Neural progenitor cell (in vitro differentiated cells): ENCODE measurements at regions not wholly inside any gene's neighbourhood (a gene's known extent, or its start where the extent isn't known, plus 50 kb on each side); places are given as distances from the start of the nearest gene placed in this dataset.

Experiments
- DNase-seq: peaks from one replicate; pipeline ENCODE4 v3.0.0-alpha.2; 2016; ENCODE audit warnings: low spot score
- H2AFZ ChIP-seq: fragments of 200-600 bp; sonication (generic); replicated peaks from 2 replicates; pipeline ENCODE4 v1.6.1; 2016; ENCODE audit warnings: antibody characterized with exemption
- H3F3A ChIP-seq: fragments of 200-600 bp; sonication (generic); 2 replicates; pipeline ENCODE4 v1.6.1; 2016; ENCODE audit warnings: antibody characterized with exemption, low read depth
- H3K27ac ChIP-seq: fragments of 200-600 bp; sonication (generic); 2 replicates; pipeline ENCODE4 v1.5.1; 2016; ENCODE audit warnings: mild to moderate bottlenecking
- H3K27me3 ChIP-seq: fragments of 200-600 bp; sonication (generic); 2 replicates; pipeline ENCODE4 v1.6.1; 2016; ENCODE audit warnings: mild to moderate bottlenecking, moderate library complexity
- H3K36me3 ChIP-seq: fragments of 200-600 bp; sonication (generic); 2 replicates; pipeline ENCODE4 v1.5.1; 2016
- H3K4me1 ChIP-seq: fragments of 200-600 bp; sonication (generic); 2 replicates; pipeline ENCODE4 v1.6.1; 2016; ENCODE audit warnings: mixed run types
- H3K4me2 ChIP-seq: fragments of 200-600 bp; sonication (generic); 2 replicates; pipeline ENCODE4 v1.6.1; 2016
- H3K4me3 ChIP-seq: fragments of 200-600 bp; sonication (generic); 2 replicates; pipeline ENCODE4 v1.5.1; 2016
- H3K79me2 ChIP-seq: fragments of 200-600 bp; sonication (generic); 2 replicates; pipeline ENCODE4 v1.6.1; 2016; ENCODE audit warnings: low read depth
- H3K9ac ChIP-seq: fragments of 200-600 bp; sonication (generic); 2 replicates; pipeline ENCODE4 v1.6.1; 2016
- H3K9me3 ChIP-seq: fragments of 200-600 bp; sonication (generic); 2 replicates; pipeline ENCODE4 v1.5.1; 2016; ENCODE audit warnings: low read depth
- H4K20me1 ChIP-seq: fragments of 200-600 bp; sonication (generic); 2 replicates; pipeline ENCODE4 v1.6.1; 2016; ENCODE audit warnings: low read depth
- H3K27ac Mint-ChIP-seq: 3 replicates; pipeline ENCODE4 v1.8.0; 2021; ENCODE audit warnings: mixed read lengths
- H3K27me3 Mint-ChIP-seq: 2 replicates; pipeline ENCODE4 v1.8.0; 2022; ENCODE audit warnings: low read depth, mild to moderate bottlenecking, inconsistent platforms, moderate library complexity, mixed read lengths; ENCODE audit not compliant: insufficient read depth
- H3K36me3 Mint-ChIP-seq: 3 replicates; pipeline ENCODE4 v1.8.0; 2021; ENCODE audit warnings: mixed read lengths
- H3K4me1 Mint-ChIP-seq: 3 replicates; pipeline ENCODE4 v1.8.0; 2021; ENCODE audit warnings: mixed read lengths
- H3K4me3 Mint-ChIP-seq: 3 replicates; pipeline ENCODE4 v1.8.0; 2021; ENCODE audit warnings: mild to moderate bottlenecking, moderate library complexity, mixed read lengths
- H3K9me3 Mint-ChIP-seq: 3 replicates; pipeline ENCODE4 v1.8.0; 2020; ENCODE audit warnings: mixed read lengths
- EZH2 ChIP-seq: fragments of 200-600 bp; sonication (generic); IDR thresholded peaks from 2 replicates; pipeline ENCODE4 v1.6.1; 2017; ENCODE audit warnings: antibody characterized with exemption, mild to moderate bottlenecking, moderate library complexity
- EZH2phosphoT487 ChIP-seq: fragments of 200-600 bp; sonication (generic); IDR thresholded peaks from 2 replicates; pipeline ENCODE4 v1.6.1; 2017; ENCODE audit warnings: antibody characterized with exemption
- TF ChIP-seq, protein P1 (sequence below): fragments of 200-600 bp; sonication (generic); IDR thresholded peaks from 2 replicates; pipeline ENCODE4 v1.5.1; 2017; ENCODE audit warnings: antibody characterized with exemption, mild to moderate bottlenecking

DNA sequence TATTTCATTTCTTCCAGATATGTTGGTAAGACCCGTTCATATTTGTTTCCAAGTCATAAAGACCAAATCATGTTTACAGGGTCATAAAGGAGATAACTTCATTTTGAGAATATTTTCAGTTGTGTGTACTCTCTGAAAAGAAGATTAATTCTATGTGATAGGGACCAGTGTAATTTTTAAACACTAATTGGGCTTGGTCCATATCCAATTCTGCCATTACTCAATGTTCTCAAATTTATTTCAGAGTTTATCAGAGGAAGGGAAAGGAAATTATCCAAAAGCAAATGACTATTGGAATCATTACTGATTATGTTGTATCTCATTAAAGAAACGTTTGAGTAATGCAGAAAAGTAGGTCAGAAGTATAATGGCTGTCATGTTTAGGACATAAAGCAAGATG lies 126.8 kb upstream of the DCN start:
- H3K4me2 ChIP-seq, result no peak overlapping the region
- no peaks in the 10 kb centered on the region for H3K36me3 Mint-ChIP-seq
- peaks cover under 1% of the 10 kb centered on the region for H3K9me3 Mint-ChIP-seq
- H3K27ac ChIP-seq, result no peak overlapping the region
- no peaks in the 10 kb centered on the region for H3K36me3 ChIP-seq
- no peak overlapping the region for H2AFZ ChIP-seq
- peaks cover 3% of the 10 kb centered on the region for H3K27me3 Mint-ChIP-seq
- no peak overlapping the region for H3K4me3 ChIP-seq
- peaks cover 16% of the 10 kb centered on the region for H3K4me1 ChIP-seq
- no peaks in the 10 kb centered on the region for H3K9me3 ChIP-seq
- no peaks in the 10 kb centered on the region for H4K20me1 ChIP-seq
- no peaks in the 10 kb centered on the region for H3K79me2 ChIP-seq
- H3K27me3 ChIP-seq, result no peaks in the 10 kb centered on the region
- DNase-seq, result no peak
- H3F3A ChIP-seq, result no peaks in the 10 kb centered on the region
- no peak overlapping the region for H3K27ac Mint-ChIP-seq
- no peak overlapping the region for H3K4me3 Mint-ChIP-seq
- no peak overlapping the region for H3K9ac ChIP-seq
- no peaks in the 10 kb centered on the region for H3K4me1 Mint-ChIP-seq
- TF ChIP-seq EZH2, result no peak
- TF ChIP-seq, protein P1, sequence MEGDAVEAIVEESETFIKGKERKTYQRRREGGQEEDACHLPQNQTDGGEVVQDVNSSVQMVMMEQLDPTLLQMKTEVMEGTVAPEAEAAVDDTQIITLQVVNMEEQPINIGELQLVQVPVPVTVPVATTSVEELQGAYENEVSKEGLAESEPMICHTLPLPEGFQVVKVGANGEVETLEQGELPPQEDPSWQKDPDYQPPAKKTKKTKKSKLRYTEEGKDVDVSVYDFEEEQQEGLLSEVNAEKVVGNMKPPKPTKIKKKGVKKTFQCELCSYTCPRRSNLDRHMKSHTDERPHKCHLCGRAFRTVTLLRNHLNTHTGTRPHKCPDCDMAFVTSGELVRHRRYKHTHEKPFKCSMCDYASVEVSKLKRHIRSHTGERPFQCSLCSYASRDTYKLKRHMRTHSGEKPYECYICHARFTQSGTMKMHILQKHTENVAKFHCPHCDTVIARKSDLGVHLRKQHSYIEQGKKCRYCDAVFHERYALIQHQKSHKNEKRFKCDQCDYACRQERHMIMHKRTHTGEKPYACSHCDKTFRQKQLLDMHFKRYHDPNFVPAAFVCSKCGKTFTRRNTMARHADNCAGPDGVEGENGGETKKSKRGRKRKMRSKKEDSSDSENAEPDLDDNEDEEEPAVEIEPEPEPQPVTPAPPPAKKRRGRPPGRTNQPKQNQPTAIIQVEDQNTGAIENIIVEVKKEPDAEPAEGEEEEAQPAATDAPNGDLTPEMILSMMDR, result no peak
- TF ChIP-seq EZH2phosphoT487, result no peak

DNA sequence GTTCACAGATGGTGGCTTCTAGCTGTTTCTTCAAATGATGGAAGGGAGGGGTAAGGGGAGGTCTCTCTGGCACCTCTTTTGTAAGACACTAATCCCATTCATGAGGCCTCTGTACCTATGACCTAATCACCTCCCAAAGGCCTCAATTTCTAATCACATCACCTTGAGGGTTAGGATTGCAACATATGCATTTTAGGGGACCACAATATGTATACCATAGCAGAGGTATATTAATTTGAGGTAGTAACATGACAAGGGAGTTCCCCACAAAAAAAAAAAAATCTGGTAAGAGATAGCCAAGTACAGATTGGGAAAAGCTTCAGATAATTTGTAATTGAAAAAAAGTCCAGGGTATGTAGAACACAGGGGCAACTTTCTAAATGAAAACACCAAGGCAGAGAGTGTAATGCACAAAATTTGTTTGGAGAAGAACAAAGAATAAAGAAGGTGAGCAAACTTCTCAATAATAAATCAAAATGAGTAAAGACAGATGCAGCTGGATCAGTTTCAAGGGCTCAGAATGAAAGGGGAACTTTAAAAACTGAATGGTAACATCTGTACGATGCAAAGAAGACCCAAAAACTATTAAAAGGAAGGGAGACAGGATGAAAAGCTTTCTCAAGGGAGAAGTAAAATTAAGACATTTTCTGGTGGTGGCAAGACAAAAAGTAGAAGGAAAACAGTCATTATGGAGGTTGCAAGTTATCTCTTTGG lies 125.5 kb upstream of the DCN start:
- Histone ChIP-seq H3F3A (no peaks in the 10 kb centered on the region), H3K27me3 (no peaks in the 10 kb centered on the region), H4K20me1 (no peaks in the 10 kb centered on the region), H3K4me3 (no peak overlapping the region), H3K36me3 (no peaks in the 10 kb centered on the region), H3K27ac (no peak overlapping the region), H3K4me2 (no peak overlapping the region), H3K9me3 (no peaks in the 10 kb centered on the region), H3K4me1 (peaks cover 23% of the 10 kb centered on the region), H3K9ac (no peak overlapping the region), H3K79me2 (no peaks in the 10 kb centered on the region), H2AFZ (no peak overlapping the region)
- Mint-ChIP-seq H3K27me3 (peaks cover 3% of the 10 kb centered on the region), H3K4me1 (peaks cover 5% of the 10 kb centered on the region), H3K27ac (no peak overlapping the region), H3K36me3 (no peaks in the 10 kb centered on the region), H3K9me3 (no peaks in the 10 kb centered on the region), H3K4me3 (no peak overlapping the region)
- DNase-seq, result peak; percentile 22
- TF ChIP-seq EZH2 (no peak), EZH2phosphoT487 (no peak)
- TF ChIP-seq, protein P1, result no peak

DNA sequence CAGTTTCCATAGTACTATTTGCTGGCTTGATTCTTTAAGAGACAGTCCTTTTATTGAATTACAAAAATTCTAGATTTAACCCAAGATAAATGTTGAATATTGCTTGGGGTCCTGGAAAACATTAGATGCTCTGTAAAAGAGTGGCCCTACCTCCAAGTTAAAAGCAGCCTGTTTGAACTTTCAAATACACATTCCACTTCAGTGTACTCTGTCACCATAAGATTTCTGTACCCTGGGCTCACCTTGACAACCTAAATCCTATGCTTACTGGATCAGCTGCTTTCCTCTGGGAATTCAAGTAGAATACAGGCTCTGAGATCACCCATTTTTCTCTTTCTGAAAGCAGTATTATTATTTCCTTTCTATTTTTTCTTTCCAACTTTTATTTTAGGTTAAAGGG lies 107.7 kb upstream of the DCN start:
- Mint-ChIP-seq H3K36me3 (no peaks in the 10 kb centered on the region), H3K27me3 (no peaks in the 10 kb centered on the region), H3K4me3 (no peak overlapping the region), H3K4me1 (peaks cover 12% of the 10 kb centered on the region), H3K27ac (no peak overlapping the region), H3K9me3 (no peaks in the 10 kb centered on the region)
- H2AFZ ChIP-seq, result no peak overlapping the region
- no peak overlapping the region for H3K9ac ChIP-seq
- H3K4me1 ChIP-seq, result peaks cover 9% of the 10 kb centered on the region
- H3K79me2 ChIP-seq, result no peaks in the 10 kb centered on the region
- no peaks in the 10 kb centered on the region for H3F3A ChIP-seq
- no peaks in the 10 kb centered on the region for H3K36me3 ChIP-seq
- no peaks in the 10 kb centered on the region for H3K27me3 ChIP-seq
- DNase-seq, result no peak
- no peaks in the 10 kb centered on the region for H4K20me1 ChIP-seq
- no peak for TF ChIP-seq EZH2phosphoT487
- no peak for TF ChIP-seq EZH2
- TF ChIP-seq, protein P1, result no peak
- no peak overlapping the region for H3K27ac ChIP-seq
- no peak overlapping the region for H3K4me3 ChIP-seq
- no peak overlapping the region for H3K4me2 ChIP-seq
- H3K9me3 ChIP-seq, result no peaks in the 10 kb centered on the region
